Anterior cingulate cortex (tissue), 58 donors: ENCODE measurements at regions not wholly inside any gene's neighbourhood (a gene's known extent, or its start where the extent isn't known, plus 50 kb on each side); places are given as distances from the start of the nearest gene placed in this dataset.
"Not testable (repeated sequence)": the region's sequence is repeated elsewhere in the genome, so short reads cannot be mapped to it uniquely, and the experiment has no call there.

Experiments
- DNase-seq, 58 donors: peaks; one replicate each; lab custom pipeline; 2025; lab: John Stamatoyannopoulos, UW

- DNase-seq: no peak
These were observed 114.7 kb upstream of the ALDH1A3 start for GRCh38 chr15:100764778-100765466.

GRCh38 chr15:100765467-100766241 lies 114.0 kb upstream of the ALDH1A3 start:
- no peak for DNase-seq

- no peak for DNase-seq
These were observed 113.2 kb upstream of the ALDH1A3 start for GRCh38 chr15:100766243-100767000.

GRCh38 chr15:100767001-100767825 lies 112.4 kb upstream of the ALDH1A3 start:
- DNase-seq: no peak

- DNase-seq: no peak
These were observed 111.1 kb upstream of the ALDH1A3 start for GRCh38 chr15:100768501-100768931.

GRCh38 chr15:100769043-100769974 lies 110.3 kb upstream of the ALDH1A3 start:
- no peak for DNase-seq

GRCh38 chr15:100769975-100770340 lies 109.7 kb upstream of the ALDH1A3 start:
- DNase-seq: no peak

GRCh38 chr15:100770661-100771584 lies 108.7 kb upstream of the ALDH1A3 start:
- no peak for DNase-seq

- DNase-seq: no peak
These were observed 107.9 kb upstream of the ALDH1A3 start for GRCh38 chr15:100771746-100772145.

GRCh38 chr15:100772478-100772877 lies 107.2 kb upstream of the ALDH1A3 start:
- no peak for DNase-seq

GRCh38 chr15:100772892-100773520 lies 106.6 kb upstream of the ALDH1A3 start:
- no peak for DNase-seq

GRCh38 chr15:100774044-100774443 lies 105.6 kb upstream of the ALDH1A3 start:
- not testable (repeated sequence) for DNase-seq

- no peak for DNase-seq
These were observed 103.9 kb upstream of the ALDH1A3 start for GRCh38 chr15:100775581-100776185.

- DNase-seq: no peak
These were observed 101.8 kb upstream of the ALDH1A3 start for GRCh38 chr15:100777821-100778220.

- DNase-seq: no peak
These were observed 100.8 kb upstream of the ALDH1A3 start for GRCh38 chr15:100778831-100779288.

- no peak for DNase-seq
These were observed 100.1 kb upstream of the ALDH1A3 start for GRCh38 chr15:100779331-100780207.
